ENCODE measurements at regions not wholly inside any gene's neighbourhood (a gene's known extent, or its start where the extent isn't known, plus 50 kb on each side); places are given as distances from the start of the nearest gene placed in this dataset.

DNA sequence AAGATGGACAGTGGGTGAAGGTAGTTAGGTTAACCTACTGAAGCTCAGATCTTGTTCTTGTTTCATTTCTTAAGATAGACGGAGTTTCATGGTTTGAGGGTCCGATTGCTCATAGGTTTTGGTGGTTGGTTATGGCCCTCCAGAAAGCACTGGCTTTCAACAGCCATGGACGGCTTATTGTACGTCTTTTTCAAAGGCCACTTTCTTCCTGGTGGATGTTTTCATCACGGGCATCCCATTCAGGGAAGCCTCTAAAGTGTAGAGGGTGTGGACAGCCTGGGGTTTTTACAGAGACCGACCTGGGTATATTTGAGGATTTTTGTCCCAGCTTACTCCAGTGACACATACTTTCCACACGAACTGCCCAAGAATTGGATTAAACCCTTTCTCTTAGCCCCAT, 132.7 kb upstream of the ONECUT1 start:
- no peak for TF ChIP-seq SPI1 (IDR thresholded peaks at IDR 0.05; ENCODE audit: borderline replicate concordance, low read depth)
- no peak for TF ChIP-seq GABPA (IDR thresholded peaks at IDR 0.05; ENCODE audit: low read depth)
- no peak for TF ChIP-seq POLR2AphosphoS5 (IDR thresholded peaks at IDR 0.05; ENCODE audit: low read depth)
- TF ChIP-seq, protein P1, sequence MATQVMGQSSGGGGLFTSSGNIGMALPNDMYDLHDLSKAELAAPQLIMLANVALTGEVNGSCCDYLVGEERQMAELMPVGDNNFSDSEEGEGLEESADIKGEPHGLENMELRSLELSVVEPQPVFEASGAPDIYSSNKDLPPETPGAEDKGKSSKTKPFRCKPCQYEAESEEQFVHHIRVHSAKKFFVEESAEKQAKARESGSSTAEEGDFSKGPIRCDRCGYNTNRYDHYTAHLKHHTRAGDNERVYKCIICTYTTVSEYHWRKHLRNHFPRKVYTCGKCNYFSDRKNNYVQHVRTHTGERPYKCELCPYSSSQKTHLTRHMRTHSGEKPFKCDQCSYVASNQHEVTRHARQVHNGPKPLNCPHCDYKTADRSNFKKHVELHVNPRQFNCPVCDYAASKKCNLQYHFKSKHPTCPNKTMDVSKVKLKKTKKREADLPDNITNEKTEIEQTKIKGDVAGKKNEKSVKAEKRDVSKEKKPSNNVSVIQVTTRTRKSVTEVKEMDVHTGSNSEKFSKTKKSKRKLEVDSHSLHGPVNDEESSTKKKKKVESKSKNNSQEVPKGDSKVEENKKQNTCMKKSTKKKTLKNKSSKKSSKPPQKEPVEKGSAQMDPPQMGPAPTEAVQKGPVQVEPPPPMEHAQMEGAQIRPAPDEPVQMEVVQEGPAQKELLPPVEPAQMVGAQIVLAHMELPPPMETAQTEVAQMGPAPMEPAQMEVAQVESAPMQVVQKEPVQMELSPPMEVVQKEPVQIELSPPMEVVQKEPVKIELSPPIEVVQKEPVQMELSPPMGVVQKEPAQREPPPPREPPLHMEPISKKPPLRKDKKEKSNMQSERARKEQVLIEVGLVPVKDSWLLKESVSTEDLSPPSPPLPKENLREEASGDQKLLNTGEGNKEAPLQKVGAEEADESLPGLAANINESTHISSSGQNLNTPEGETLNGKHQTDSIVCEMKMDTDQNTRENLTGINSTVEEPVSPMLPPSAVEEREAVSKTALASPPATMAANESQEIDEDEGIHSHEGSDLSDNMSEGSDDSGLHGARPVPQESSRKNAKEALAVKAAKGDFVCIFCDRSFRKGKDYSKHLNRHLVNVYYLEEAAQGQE (IDR thresholded peaks at IDR 0.05; ENCODE audit: insufficient replicate concordance, low read depth), result no peak
- TF ChIP-seq CTCF (IDR thresholded peaks at IDR 0.05; ENCODE audit: insufficient read depth, low read length), result no peak
- no peak for DNase-seq (ENCODE audit: low read depth in 1 of 2, low spot score in 1 of 2)
- no peak overlapping the region for H3K27ac ChIP-seq (replicated peaks)
- no peak overlapping the region for H3K4me3 ChIP-seq (replicated peaks; ENCODE audit: insufficient read depth, low read length)
- no peaks in the 10 kb centered on the region for H3K27me3 ChIP-seq (ENCODE audit: insufficient read depth, poor library complexity, severe bottlenecking)

GRCh38 chr15:52912172-52912571, 122.0 kb upstream of the ONECUT1 start:
- Histone ChIP-seq H3K27ac (replicated peaks) (no peak overlapping the region), H3K27me3 (ENCODE audit: insufficient read depth, poor library complexity, severe bottlenecking) (no peaks in the 10 kb centered on the region), H3K4me3 (replicated peaks; ENCODE audit: insufficient read depth, low read length) (no peak overlapping the region)
- TF ChIP-seq, protein P1 (IDR thresholded peaks at IDR 0.05; ENCODE audit: insufficient replicate concordance, low read depth), result no peak
- TF ChIP-seq GABPA (IDR thresholded peaks at IDR 0.05; ENCODE audit: low read depth), result no peak
- TF ChIP-seq CTCF (IDR thresholded peaks at IDR 0.05; ENCODE audit: insufficient read depth, low read length), result no peak
- no peak for TF ChIP-seq POLR2AphosphoS5 (IDR thresholded peaks at IDR 0.05; ENCODE audit: low read depth)
- DNase-seq (ENCODE audit: low read depth in 1 of 2, low spot score in 1 of 2), result no peak

DNA sequence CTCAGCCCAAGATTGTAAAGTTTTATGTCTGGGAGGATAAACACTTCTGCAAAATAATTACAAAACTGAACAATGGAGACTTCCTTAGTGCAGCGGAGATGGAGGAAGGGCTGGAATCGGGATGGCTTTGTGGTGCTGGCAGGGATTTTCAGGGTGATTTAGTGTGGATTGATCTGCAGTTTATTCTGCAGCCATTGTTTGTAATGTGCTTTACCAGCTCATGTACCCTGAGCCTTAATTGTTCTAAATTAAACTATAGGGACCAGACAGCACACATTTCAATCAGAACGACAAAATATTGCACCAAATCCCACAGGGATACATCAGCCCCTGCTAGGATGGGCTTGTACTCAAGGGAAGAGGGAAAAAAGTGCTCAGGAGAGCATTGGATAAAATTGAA, 103.2 kb upstream of the ONECUT1 start:
- H3K4me3 ChIP-seq (replicated peaks; ENCODE audit: insufficient read depth, low read length), result no peak overlapping the region
- no peak for TF ChIP-seq POLR2AphosphoS5 (IDR thresholded peaks at IDR 0.05; ENCODE audit: low read depth)
- TF ChIP-seq GABPA (IDR thresholded peaks at IDR 0.05; ENCODE audit: low read depth), result no peak
- TF ChIP-seq, protein P1 (IDR thresholded peaks at IDR 0.05; ENCODE audit: insufficient replicate concordance, low read depth), result no peak
- no peak for TF ChIP-seq CTCF (IDR thresholded peaks at IDR 0.05; ENCODE audit: insufficient read depth, low read length)
- TF ChIP-seq SPI1 (IDR thresholded peaks at IDR 0.05; ENCODE audit: borderline replicate concordance, low read depth), result no peak

More for the DNA sequence above, 103.2 kb upstream of the ONECUT1 start:
- DNase-seq (ENCODE audit: low read depth in 1 of 2, low spot score in 1 of 2), result no peak
- peaks cover 2% of the 10 kb centered on the region for H3K27me3 ChIP-seq (ENCODE audit: insufficient read depth, poor library complexity, severe bottlenecking)
- no peak overlapping the region for H3K27ac ChIP-seq (replicated peaks)

Data from HL-60 (cell line).